GM23338 (cell line): ENCODE measurements at regions not wholly inside any gene's neighbourhood (a gene's known extent, or its start where the extent isn't known, plus 50 kb on each side); places are given as distances from the start of the nearest gene placed in this dataset.

Source experiments
- ATAC-seq: fragments of 200-7000 bp; cut with Tn5 transposase; 3 replicates; pipeline ENCODE4 v1.9.1; 2020
- DNase-seq: peaks from one replicate; pipeline ENCODE4 v3.0.0-alpha.2; 2015; ENCODE audit warnings: low spot score
- H2AFZ ChIP-seq: fragments of 200-600 bp; sonication (generic); 2 replicates; pipeline ENCODE4 v1.8.0; 2016; ENCODE audit warnings: antibody characterized with exemption, mild to moderate bottlenecking, moderate library complexity
- H3F3A ChIP-seq: fragments of 200-600 bp; sonication (generic); replicated peaks from 2 replicates; pipeline ENCODE4 v1.8.0; 2017; ENCODE audit warnings: antibody characterized with exemption, mixed run types, low read depth
- H3K27ac ChIP-seq: fragments of 200-600 bp; sonication (generic); 2 replicates; pipeline ENCODE4 v1.6.1; 2016; ENCODE audit warnings: low read depth
- H3K27me3 ChIP-seq: fragments of 200-600 bp; sonication (generic); 2 replicates; pipeline ENCODE4 v1.8.0; 2016; ENCODE audit warnings: mild to moderate bottlenecking, mixed run types, moderate library complexity; ENCODE audit not compliant: insufficient read depth
- H3K36me3 ChIP-seq: fragments of 200-600 bp; sonication (generic); 2 replicates; pipeline ENCODE4 v1.8.0; 2016; ENCODE audit warnings: mild to moderate bottlenecking; ENCODE audit not compliant: insufficient read depth
- H3K4me1 ChIP-seq: fragments of 200-600 bp; sonication (generic); 2 replicates; pipeline ENCODE4 v1.8.0; 2016; ENCODE audit warnings: mild to moderate bottlenecking, moderate library complexity; ENCODE audit not compliant: insufficient read depth
- H3K4me2 ChIP-seq: fragments of 200-600 bp; sonication (generic); 2 replicates; pipeline ENCODE4 v1.7.1; 2017; ENCODE audit warnings: mixed run types
- H3K4me3 ChIP-seq: fragments of 200-600 bp; sonication (generic); 2 replicates; pipeline ENCODE4 v1.6.1; 2016; ENCODE audit warnings: mixed run types
- H3K79me2 ChIP-seq: fragments of 200-600 bp; sonication (generic); replicated peaks from 2 replicates; pipeline ENCODE4 v1.8.0; 2017; ENCODE audit warnings: mild to moderate bottlenecking; ENCODE audit not compliant: insufficient read depth
- H3K9me2 ChIP-seq: fragments of 200-600 bp; sonication (generic); 2 replicates; pipeline ENCODE4 v1.8.0; 2017; ENCODE audit not compliant: insufficient read depth
- H4K20me1 ChIP-seq: fragments of 200-600 bp; sonication (generic); replicated peaks from 2 replicates; pipeline ENCODE4 v1.8.0; 2017; ENCODE audit warnings: mild to moderate bottlenecking; ENCODE audit not compliant: insufficient read depth
- H3K27ac Mint-ChIP-seq: 2 replicates; pipeline ENCODE4 v1.8.0; 2020; ENCODE audit warnings: inconsistent platforms, mild to moderate bottlenecking, moderate library complexity, mixed read lengths
- H3K27me3 Mint-ChIP-seq: 3 replicates; pipeline ENCODE4 v1.8.0; 2022; ENCODE audit warnings: low read depth, mild to moderate bottlenecking, moderate library complexity, mixed read lengths, inconsistent platforms; ENCODE audit not compliant: insufficient read depth, poor library complexity
- H3K36me3 Mint-ChIP-seq: 3 replicates; pipeline ENCODE4 v1.8.0; 2021; ENCODE audit warnings: low read depth, mild to moderate bottlenecking, inconsistent platforms, moderate library complexity, mixed read lengths
- H3K4me1 Mint-ChIP-seq: 3 replicates; pipeline ENCODE4 v1.8.0; 2020; ENCODE audit warnings: mild to moderate bottlenecking, inconsistent platforms, mixed read lengths
- H3K4me3 Mint-ChIP-seq: 3 replicates; pipeline ENCODE4 v1.8.0; 2021; ENCODE audit warnings: moderate library complexity, mild to moderate bottlenecking, inconsistent platforms, mixed read lengths
- H3K9me3 Mint-ChIP-seq: 3 replicates; pipeline ENCODE4 v1.8.0; 2020; ENCODE audit warnings: moderate library complexity, mild to moderate bottlenecking, inconsistent platforms, mixed read lengths
- CREB1 ChIP-seq: fragments of 250-450 bp; sonication (Bioruptor Pico); IDR thresholded peaks from 2 replicates; pipeline ENCODE4 v1.5.0; 2020; ENCODE audit warnings: low read depth, mild to moderate bottlenecking, moderate library complexity
- EZH2 ChIP-seq: fragments of 200-600 bp; sonication (generic); IDR thresholded peaks from one replicate; pipeline ENCODE4 v1.8.0; 2017; ENCODE audit warnings: antibody characterized with exemption, mild to moderate bottlenecking, low read depth; ENCODE audit not compliant: unreplicated experiment
- EZH2phosphoT487 ChIP-seq: fragments of 200-600 bp; sonication (generic); IDR thresholded peaks from one replicate; pipeline ENCODE4 v1.8.1; 2018; ENCODE audit warnings: antibody characterized with exemption; ENCODE audit not compliant: unreplicated experiment
- JUNB ChIP-seq: IDR thresholded peaks from one replicate; pipeline ENCODE4 v1.6.1; 2016; ENCODE audit warnings: antibody characterized with exemption; ENCODE audit not compliant: unreplicated experiment
- NANOG ChIP-seq: IDR thresholded peaks from 2 replicates; pipeline ENCODE4 v1.6.1; 2016; ENCODE audit warnings: antibody characterized with exemption, borderline replicate concordance
- POLR2AphosphoS5 ChIP-seq: IDR thresholded peaks from 2 replicates; pipeline ENCODE4 v1.6.1; 2016; ENCODE audit warnings: antibody characterized with exemption, low read depth
- STAT1 ChIP-seq: IDR thresholded peaks from one replicate; pipeline ENCODE4 v1.6.1; 2016; ENCODE audit warnings: antibody characterized with exemption; ENCODE audit not compliant: unreplicated experiment
- ZNF114 ChIP-seq: fragments of 250-450 bp; sonication (Bioruptor Pico); IDR thresholded peaks from 2 replicates; pipeline ENCODE4 v1.5.0; 2020; ENCODE audit warnings: mild to moderate bottlenecking, moderate library complexity
- ZNF331 ChIP-seq: fragments of 250-450 bp; sonication (Bioruptor Pico); IDR thresholded peaks from 2 replicates; pipeline ENCODE4 v1.5.0; 2020; ENCODE audit warnings: low read depth, mild to moderate bottlenecking, moderate library complexity
- TF ChIP-seq, protein P1 (sequence below): fragments of 250-450 bp; sonication (Bioruptor Pico); IDR thresholded peaks from 2 replicates; pipeline ENCODE4 v1.5.0; 2020; ENCODE audit warnings: mild to moderate bottlenecking, moderate library complexity
- TF ChIP-seq, protein P2 (sequence below): IDR thresholded peaks from 2 replicates; pipeline ENCODE4 v1.6.1; 2016; ENCODE audit warnings: antibody characterized with exemption
- TF ChIP-seq, protein P3 (sequence below): IDR thresholded peaks from one replicate; pipeline ENCODE4 v1.6.1; 2018; ENCODE audit warnings: antibody characterized with exemption; ENCODE audit not compliant: unreplicated experiment
- TF ChIP-seq, protein P4 (sequence below), 2 experiments: fragments of 200-600 bp in 1 of 2; sonication (generic) in 1 of 2; conservative IDR thresholded peaks; 2 replicates each; pipeline versions ENCODE4 v1.5.1 to v1.6.1; 2016 to 2017; ENCODE audit warnings: antibody characterized with exemption in 2 of 2, low read depth in 2 of 2, mild to moderate bottlenecking in 2 of 2, moderate library complexity in 1 of 2

DNA sequence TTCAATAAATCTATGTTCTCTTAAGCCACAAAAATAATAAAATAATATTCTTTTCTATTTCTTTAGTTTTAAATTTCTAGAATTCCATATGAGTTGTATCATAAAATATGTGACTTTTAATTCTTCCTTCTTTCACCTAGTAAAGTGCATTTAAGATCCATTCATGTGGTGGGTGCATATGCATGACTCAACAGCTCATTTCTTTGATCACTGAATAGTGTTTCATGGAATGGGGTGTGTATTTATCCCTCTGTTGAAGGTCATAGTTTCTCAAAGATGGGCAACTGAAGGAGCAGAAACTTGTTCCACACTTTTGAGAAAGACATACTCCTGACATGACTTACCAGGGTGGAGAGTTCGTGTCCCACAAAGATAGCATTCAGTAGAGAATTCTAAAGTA is 1230.3 kb upstream of the AGA start (continued):
- TF ChIP-seq, protein P1, sequence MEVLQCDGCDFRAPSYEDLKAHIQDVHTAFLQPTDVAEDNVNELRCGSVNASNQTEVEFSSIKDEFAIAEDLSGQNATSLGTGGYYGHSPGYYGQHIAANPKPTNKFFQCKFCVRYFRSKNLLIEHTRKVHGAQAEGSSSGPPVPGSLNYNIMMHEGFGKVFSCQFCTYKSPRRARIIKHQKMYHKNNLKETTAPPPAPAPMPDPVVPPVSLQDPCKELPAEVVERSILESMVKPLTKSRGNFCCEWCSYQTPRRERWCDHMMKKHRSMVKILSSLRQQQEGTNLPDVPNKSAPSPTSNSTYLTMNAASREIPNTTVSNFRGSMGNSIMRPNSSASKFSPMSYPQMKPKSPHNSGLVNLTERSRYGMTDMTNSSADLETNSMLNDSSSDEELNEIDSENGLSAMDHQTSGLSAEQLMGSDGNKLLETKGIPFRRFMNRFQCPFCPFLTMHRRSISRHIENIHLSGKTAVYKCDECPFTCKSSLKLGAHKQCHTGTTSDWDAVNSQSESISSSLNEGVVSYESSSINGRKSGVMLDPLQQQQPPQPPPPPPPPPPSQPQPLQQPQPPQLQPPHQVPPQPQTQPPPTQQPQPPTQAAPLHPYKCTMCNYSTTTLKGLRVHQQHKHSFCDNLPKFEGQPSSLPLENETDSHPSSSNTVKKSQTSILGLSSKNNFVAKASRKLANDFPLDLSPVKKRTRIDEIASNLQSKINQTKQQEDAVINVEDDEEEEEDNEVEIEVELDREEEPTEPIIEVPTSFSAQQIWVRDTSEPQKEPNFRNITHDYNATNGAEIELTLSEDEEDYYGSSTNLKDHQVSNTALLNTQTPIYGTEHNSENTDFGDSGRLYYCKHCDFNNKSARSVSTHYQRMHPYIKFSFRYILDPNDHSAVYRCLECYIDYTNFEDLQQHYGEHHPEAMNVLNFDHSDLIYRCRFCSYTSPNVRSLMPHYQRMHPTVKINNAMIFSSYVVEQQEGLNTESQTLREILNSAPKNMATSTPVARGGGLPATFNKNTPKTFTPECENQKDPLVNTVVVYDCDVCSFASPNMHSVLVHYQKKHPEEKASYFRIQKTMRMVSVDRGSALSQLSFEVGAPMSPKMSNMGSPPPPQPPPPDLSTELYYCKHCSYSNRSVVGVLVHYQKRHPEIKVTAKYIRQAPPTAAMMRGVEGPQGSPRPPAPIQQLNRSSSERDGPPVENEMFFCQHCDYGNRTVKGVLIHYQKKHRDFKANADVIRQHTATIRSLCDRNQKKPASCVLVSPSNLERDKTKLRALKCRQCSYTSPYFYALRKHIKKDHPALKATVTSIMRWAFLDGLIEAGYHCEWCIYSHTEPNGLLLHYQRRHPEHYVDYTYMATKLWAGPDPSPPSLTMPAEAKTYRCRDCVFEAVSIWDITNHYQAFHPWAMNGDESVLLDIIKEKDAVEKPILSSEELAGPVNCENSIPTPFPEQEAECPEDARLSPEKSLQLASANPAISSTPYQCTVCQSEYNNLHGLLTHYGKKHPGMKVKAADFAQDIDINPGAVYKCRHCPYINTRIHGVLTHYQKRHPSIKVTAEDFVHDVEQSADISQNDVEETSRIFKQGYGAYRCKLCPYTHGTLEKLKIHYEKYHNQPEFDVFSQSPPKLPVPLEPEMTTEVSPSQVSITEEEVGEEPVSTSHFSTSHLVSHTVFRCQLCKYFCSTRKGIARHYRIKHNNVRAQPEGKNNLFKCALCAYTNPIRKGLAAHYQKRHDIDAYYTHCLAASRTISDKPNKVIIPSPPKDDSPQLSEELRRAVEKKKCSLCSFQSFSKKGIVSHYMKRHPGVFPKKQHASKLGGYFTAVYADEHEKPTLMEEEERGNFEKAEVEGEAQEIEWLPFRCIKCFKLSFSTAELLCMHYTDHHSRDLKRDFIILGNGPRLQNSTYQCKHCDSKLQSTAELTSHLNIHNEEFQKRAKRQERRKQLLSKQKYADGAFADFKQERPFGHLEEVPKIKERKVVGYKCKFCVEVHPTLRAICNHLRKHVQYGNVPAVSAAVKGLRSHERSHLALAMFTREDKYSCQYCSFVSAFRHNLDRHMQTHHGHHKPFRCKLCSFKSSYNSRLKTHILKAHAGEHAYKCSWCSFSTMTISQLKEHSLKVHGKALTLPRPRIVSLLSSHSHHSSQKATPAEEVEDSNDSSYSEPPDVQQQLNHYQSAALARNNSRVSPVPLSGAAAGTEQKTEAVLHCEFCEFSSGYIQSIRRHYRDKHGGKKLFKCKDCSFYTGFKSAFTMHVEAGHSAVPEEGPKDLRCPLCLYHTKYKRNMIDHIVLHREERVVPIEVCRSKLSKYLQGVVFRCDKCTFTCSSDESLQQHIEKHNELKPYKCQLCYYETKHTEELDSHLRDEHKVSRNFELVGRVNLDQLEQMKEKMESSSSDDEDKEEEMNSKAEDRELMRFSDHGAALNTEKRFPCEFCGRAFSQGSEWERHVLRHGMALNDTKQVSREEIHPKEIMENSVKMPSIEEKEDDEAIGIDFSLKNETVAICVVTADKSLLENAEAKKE (CRISPR knock-in tag), result no peak
- no peak for TF ChIP-seq JUNB
- TF ChIP-seq ZNF114 (CRISPR knock-in tag), result no peak

DNA sequence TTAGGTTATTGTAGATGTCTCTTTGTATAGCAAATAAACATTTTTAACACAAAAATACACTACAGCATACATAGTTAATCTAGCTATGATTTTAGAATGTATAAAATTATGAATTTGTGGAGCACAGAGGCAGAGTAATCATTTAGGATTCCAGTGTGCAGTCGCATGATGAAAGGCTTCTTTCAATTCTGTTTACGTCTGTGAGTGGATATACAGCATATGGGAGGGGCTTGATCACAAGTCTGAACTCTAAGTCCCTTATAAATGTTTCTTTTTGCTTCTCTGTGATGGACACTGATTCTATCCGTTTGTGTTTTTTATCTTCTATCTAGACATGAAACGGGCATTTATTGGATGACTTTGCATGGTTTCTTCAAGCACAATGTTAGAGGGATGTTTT is 1239.6 kb upstream of the AGA start:
- ATAC-seq (no peak), DNase-seq (no peak)
- no peak overlapping the region for H3K4me2 ChIP-seq
- Mint-ChIP-seq H3K27ac (no peak overlapping the region; the same call in 1 of the 2 replicates), H3K27me3 (no peaks in the 10 kb centered on the region), H3K4me3 (no peak overlapping the region), H3K36me3 (no peaks in the 10 kb centered on the region), H3K4me1 (no peaks in the 10 kb centered on the region), H3K9me3 (no peaks in the 10 kb centered on the region)
- no peak overlapping the region for H3K27ac ChIP-seq
- H4K20me1 ChIP-seq, result no peaks in the 10 kb centered on the region
- no peaks in the 10 kb centered on the region for H3K4me1 ChIP-seq
- H3K4me3 ChIP-seq, result no peak overlapping the region
- no peaks in the 10 kb centered on the region for H3F3A ChIP-seq
- H2AFZ ChIP-seq, result no peak overlapping the region
- H3K9me2 ChIP-seq, result no peaks in the 10 kb centered on the region
- H3K36me3 ChIP-seq, result no peaks in the 10 kb centered on the region
- H3K79me2 ChIP-seq, result no peaks in the 10 kb centered on the region
- H3K27me3 ChIP-seq, result no peaks in the 10 kb centered on the region
- TF ChIP-seq, protein P2, sequence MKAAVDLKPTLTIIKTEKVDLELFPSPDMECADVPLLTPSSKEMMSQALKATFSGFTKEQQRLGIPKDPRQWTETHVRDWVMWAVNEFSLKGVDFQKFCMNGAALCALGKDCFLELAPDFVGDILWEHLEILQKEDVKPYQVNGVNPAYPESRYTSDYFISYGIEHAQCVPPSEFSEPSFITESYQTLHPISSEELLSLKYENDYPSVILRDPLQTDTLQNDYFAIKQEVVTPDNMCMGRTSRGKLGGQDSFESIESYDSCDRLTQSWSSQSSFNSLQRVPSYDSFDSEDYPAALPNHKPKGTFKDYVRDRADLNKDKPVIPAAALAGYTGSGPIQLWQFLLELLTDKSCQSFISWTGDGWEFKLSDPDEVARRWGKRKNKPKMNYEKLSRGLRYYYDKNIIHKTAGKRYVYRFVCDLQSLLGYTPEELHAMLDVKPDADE, result no peak
- TF ChIP-seq POLR2AphosphoS5, result no peak
- no peak for TF ChIP-seq JUNB
- TF ChIP-seq, protein P3, sequence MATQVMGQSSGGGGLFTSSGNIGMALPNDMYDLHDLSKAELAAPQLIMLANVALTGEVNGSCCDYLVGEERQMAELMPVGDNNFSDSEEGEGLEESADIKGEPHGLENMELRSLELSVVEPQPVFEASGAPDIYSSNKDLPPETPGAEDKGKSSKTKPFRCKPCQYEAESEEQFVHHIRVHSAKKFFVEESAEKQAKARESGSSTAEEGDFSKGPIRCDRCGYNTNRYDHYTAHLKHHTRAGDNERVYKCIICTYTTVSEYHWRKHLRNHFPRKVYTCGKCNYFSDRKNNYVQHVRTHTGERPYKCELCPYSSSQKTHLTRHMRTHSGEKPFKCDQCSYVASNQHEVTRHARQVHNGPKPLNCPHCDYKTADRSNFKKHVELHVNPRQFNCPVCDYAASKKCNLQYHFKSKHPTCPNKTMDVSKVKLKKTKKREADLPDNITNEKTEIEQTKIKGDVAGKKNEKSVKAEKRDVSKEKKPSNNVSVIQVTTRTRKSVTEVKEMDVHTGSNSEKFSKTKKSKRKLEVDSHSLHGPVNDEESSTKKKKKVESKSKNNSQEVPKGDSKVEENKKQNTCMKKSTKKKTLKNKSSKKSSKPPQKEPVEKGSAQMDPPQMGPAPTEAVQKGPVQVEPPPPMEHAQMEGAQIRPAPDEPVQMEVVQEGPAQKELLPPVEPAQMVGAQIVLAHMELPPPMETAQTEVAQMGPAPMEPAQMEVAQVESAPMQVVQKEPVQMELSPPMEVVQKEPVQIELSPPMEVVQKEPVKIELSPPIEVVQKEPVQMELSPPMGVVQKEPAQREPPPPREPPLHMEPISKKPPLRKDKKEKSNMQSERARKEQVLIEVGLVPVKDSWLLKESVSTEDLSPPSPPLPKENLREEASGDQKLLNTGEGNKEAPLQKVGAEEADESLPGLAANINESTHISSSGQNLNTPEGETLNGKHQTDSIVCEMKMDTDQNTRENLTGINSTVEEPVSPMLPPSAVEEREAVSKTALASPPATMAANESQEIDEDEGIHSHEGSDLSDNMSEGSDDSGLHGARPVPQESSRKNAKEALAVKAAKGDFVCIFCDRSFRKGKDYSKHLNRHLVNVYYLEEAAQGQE, result no peak
- TF ChIP-seq ZNF331 (CRISPR knock-in tag), result no peak
- TF ChIP-seq, protein P4, sequence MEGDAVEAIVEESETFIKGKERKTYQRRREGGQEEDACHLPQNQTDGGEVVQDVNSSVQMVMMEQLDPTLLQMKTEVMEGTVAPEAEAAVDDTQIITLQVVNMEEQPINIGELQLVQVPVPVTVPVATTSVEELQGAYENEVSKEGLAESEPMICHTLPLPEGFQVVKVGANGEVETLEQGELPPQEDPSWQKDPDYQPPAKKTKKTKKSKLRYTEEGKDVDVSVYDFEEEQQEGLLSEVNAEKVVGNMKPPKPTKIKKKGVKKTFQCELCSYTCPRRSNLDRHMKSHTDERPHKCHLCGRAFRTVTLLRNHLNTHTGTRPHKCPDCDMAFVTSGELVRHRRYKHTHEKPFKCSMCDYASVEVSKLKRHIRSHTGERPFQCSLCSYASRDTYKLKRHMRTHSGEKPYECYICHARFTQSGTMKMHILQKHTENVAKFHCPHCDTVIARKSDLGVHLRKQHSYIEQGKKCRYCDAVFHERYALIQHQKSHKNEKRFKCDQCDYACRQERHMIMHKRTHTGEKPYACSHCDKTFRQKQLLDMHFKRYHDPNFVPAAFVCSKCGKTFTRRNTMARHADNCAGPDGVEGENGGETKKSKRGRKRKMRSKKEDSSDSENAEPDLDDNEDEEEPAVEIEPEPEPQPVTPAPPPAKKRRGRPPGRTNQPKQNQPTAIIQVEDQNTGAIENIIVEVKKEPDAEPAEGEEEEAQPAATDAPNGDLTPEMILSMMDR (conservative IDR thresholded peaks at IDR 0.05; ENCODE audit: low read depth in 2 of 2), result no peak
- TF ChIP-seq EZH2phosphoT487, result no peak
- no peak for TF ChIP-seq ZNF114 (CRISPR knock-in tag)
- no peak for TF ChIP-seq STAT1
- TF ChIP-seq CREB1 (CRISPR knock-in tag), result no peak
- TF ChIP-seq EZH2, result no peak
- no peak for TF ChIP-seq NANOG
